ENCODE measurements at regions not wholly inside any gene's neighbourhood (a gene's known extent, or its start where the extent isn't known, plus 50 kb on each side); places are given as distances from the start of the nearest gene placed in this dataset.

- H3K27me3 Mint-ChIP-seq (ENCODE audit: low read depth in 3 of 3): peaks cover 0 to 5% (median 3%) of the 10 kb centered on the region in 3 donors
- no peaks in the 10 kb centered on the region for H3K4me1 Mint-ChIP-seq
- no peaks in the 10 kb centered on the region for H3K36me3 Mint-ChIP-seq
- H3K27ac Mint-ChIP-seq: no peak overlapping the region
- no peak for DNase-seq
- H3K9me3 Mint-ChIP-seq: peaks cover 0 to 2% (median 0%) of the 10 kb centered on the region in 6 donors
- H3K4me3 Mint-ChIP-seq: no peak overlapping the region
These were observed 162.6 kb downstream of the TEX29 start for GRCh38 chr13:111482806-111483620.

DNA sequence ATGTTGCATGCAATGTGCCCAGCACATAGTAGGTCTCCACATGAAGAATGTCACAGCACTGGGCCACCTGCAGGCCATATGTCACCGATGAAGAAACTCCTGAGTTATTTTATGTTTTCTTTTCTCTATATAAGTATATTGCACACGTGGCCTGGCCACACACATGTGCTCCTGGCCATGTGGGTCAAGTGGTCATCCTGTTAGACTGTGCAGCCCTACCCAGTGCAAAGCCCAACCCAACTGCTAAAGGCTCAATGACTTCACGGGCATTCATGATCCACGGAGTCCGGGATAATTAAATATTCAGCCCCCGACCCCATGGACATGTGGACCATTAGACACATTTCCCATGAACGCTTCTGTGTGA, 163.2 kb downstream of the TEX29 start:
- no peak overlapping the region for H3K4me3 Mint-ChIP-seq
- H3K27ac Mint-ChIP-seq: no peak overlapping the region
- H3K27me3 Mint-ChIP-seq (ENCODE audit: low read depth in 3 of 3): peaks cover 0 to 5% (median 3%) of the 10 kb centered on the region in 3 donors
- no peaks in the 10 kb centered on the region for H3K36me3 Mint-ChIP-seq
- no peak for DNase-seq
- H3K9me3 Mint-ChIP-seq: peaks cover 0 to 2% (median 0%) of the 10 kb centered on the region in 6 donors
- no peaks in the 10 kb centered on the region for H3K4me1 Mint-ChIP-seq

- Mint-ChIP-seq H3K4me3 (no peak overlapping the region), H3K4me1 (no peaks in the 10 kb centered on the region), H3K27me3 (ENCODE audit: low read depth in 3 of 3) (peaks cover 0 to 5% (median 3%) of the 10 kb centered on the region in 3 donors), H3K9me3 (peaks cover 0 to 2% (median 0%) of the 10 kb centered on the region in 6 donors), H3K27ac (no peak overlapping the region), H3K36me3 (no peaks in the 10 kb centered on the region)
- no peak for DNase-seq
These were observed 163.9 kb downstream of the TEX29 start for GRCh38 chr13:111484141-111484925.

GRCh38 chr13:111484959-111485358, 164.5 kb downstream of the TEX29 start:
- peaks cover 0 to 3% (median 2%) of the 10 kb centered on the region in 3 donors for H3K27me3 Mint-ChIP-seq (ENCODE audit: low read depth in 3 of 3)
- H3K4me3 Mint-ChIP-seq: no peak overlapping the region
- H3K9me3 Mint-ChIP-seq: peaks cover 0 to 2% (median 0%) of the 10 kb centered on the region in 6 donors
- no peaks in the 10 kb centered on the region for H3K36me3 Mint-ChIP-seq
- H3K27ac Mint-ChIP-seq: no peak overlapping the region
- no peak for DNase-seq
- H3K4me1 Mint-ChIP-seq: no peaks in the 10 kb centered on the region

- no peak for DNase-seq
- no peak overlapping the region for H3K4me3 Mint-ChIP-seq
- H3K9me3 Mint-ChIP-seq: peaks cover 0 to 2% (median 0%) of the 10 kb centered on the region in 6 donors
- H3K27me3 Mint-ChIP-seq (ENCODE audit: low read depth in 3 of 3): peaks cover 0 to 7% (median 2%) of the 10 kb centered on the region in 3 donors
- H3K4me1 Mint-ChIP-seq: no peaks in the 10 kb centered on the region
- H3K36me3 Mint-ChIP-seq: no peaks in the 10 kb centered on the region
- H3K27ac Mint-ChIP-seq: no peak overlapping the region
These were observed 165.2 kb downstream of the TEX29 start for GRCh38 chr13:111485491-111486250.

DNA sequence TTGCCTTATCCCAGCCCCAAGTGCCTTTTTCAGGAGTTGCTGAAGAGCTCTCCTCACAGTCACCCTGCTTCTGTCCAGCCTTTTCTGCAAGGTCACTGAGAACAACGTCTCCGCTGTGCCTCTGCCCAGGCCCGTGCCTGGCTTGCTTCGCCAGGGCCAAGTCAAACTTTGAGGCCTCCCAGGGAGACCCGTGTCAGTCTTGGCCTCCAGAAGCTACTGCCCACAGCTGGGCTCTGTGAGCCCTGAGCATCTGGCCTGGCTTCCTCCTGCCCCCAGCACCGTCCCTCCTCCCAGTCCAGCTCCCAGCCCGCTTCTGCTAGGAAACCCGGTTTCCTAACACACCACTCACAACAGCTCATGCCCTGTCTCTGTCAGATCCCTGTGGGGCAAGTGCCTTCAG, 165.9 kb downstream of the TEX29 start:
- Mint-ChIP-seq H3K27me3 (ENCODE audit: low read depth in 3 of 3) (peaks cover 0 to 7% (median 2%) of the 10 kb centered on the region in 3 donors), H3K27ac (no peak overlapping the region), H3K9me3 (peaks cover 0 to 2% (median 0%) of the 10 kb centered on the region in 6 donors), H3K4me3 (no peak overlapping the region), H3K4me1 (no peaks in the 10 kb centered on the region), H3K36me3 (no peaks in the 10 kb centered on the region)
- DNase-seq: no peak

- peaks cover 0 to 7% (median 2%) of the 10 kb centered on the region in 3 donors for H3K27me3 Mint-ChIP-seq (ENCODE audit: low read depth in 3 of 3)
- H3K4me1 Mint-ChIP-seq: no peaks in the 10 kb centered on the region
- no peaks in the 10 kb centered on the region for H3K36me3 Mint-ChIP-seq
- DNase-seq: no peak
- H3K27ac Mint-ChIP-seq: no peak overlapping the region
- H3K4me3 Mint-ChIP-seq: no peak overlapping the region
- H3K9me3 Mint-ChIP-seq: peaks cover 0 to 2% (median 0%) of the 10 kb centered on the region in 6 donors
These were observed 166.4 kb downstream of the TEX29 start for GRCh38 chr13:111486801-111487200.

GRCh38 chr13:111488486-111489132, 168.2 kb downstream of the TEX29 start:
- Mint-ChIP-seq H3K4me1 (no peaks in the 10 kb centered on the region), H3K27ac (no peak overlapping the region), H3K9me3 (peaks cover 0 to 2% (median 0%) of the 10 kb centered on the region in 6 donors), H3K4me3 (no peak overlapping the region), H3K36me3 (no peaks in the 10 kb centered on the region), H3K27me3 (ENCODE audit: low read depth in 3 of 3) (peaks cover 0 to 7% (median 2%) of the 10 kb centered on the region in 3 donors)
- DNase-seq: no peak

- Mint-ChIP-seq H3K9me3 (peaks cover 0 to 2% (median 0%) of the 10 kb centered on the region in 6 donors), H3K27me3 (ENCODE audit: low read depth in 3 of 3) (peaks cover 0 to 7% (median 2%) of the 10 kb centered on the region in 3 donors), H3K4me1 (no peaks in the 10 kb centered on the region), H3K4me3 (no peak overlapping the region), H3K27ac (no peak overlapping the region), H3K36me3 (no peaks in the 10 kb centered on the region)
- DNase-seq: no peak
These were observed 168.9 kb downstream of the TEX29 start for GRCh38 chr13:111489301-111489700.

DNA sequence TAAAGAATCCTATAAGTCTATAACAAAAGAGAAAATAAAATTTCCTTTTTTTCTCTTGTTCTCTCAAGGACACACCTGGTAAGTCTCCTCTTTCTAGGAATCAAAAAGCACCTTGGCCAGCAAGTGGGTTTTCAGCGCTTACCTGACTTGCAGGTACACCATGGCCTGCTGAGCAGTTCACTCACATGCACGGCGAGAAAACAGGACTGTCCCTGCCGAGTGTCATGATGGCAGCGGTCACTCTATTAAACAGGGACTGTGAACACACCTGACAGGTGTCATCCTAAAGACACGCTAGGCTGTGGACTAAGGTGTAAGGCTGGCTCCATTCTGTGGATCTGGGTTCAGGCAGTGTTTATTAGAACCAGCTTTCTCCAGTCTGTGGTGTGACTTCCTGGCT, 170.2 kb downstream of the TEX29 start:
- H3K9me3 Mint-ChIP-seq: peaks cover 0 to 2% (median 0%) of the 10 kb centered on the region in 6 donors
- no peaks in the 10 kb centered on the region for H3K36me3 Mint-ChIP-seq
- no peak for DNase-seq
- H3K4me1 Mint-ChIP-seq: no peaks in the 10 kb centered on the region
- H3K27me3 Mint-ChIP-seq (ENCODE audit: low read depth in 3 of 3): peaks cover 0 to 7% (median 2%) of the 10 kb centered on the region in 3 donors
- H3K27ac Mint-ChIP-seq: no peak overlapping the region
- H3K4me3 Mint-ChIP-seq: no peak overlapping the region

DNA sequence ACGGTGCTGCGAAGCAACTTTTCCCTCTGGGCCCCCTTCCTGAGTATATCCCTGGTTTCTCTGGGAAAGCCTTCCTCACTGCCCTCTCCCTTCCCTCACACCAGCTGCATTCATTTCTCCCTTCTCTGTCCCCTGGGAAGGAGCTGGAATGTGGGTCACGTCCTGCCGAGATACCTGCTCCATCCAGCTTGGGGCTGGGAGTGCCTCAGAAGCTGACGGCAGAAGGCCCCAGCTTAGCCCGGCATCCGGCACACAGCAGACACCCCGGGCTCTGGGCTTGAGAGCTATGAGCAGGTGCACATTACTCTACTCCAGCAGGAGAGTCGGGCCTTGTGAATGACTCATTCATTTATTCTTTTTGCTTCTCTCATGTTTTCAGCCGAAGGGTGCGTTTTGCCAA, 170.6 kb downstream of the TEX29 start:
- H3K27ac Mint-ChIP-seq: no peak overlapping the region
- DNase-seq: no peak
- no peaks in the 10 kb centered on the region for H3K4me1 Mint-ChIP-seq
- H3K4me3 Mint-ChIP-seq: no peak overlapping the region
- H3K9me3 Mint-ChIP-seq: peaks cover 0 to 2% (median 0%) of the 10 kb centered on the region in 6 donors
- H3K36me3 Mint-ChIP-seq: no peaks in the 10 kb centered on the region
- H3K27me3 Mint-ChIP-seq (ENCODE audit: low read depth in 3 of 3): peaks cover 0 to 6% (median 2%) of the 10 kb centered on the region in 3 donors

GRCh38 chr13:111491659-111492058, 171.2 kb downstream of the TEX29 start:
- DNase-seq: no peak
- H3K4me1 Mint-ChIP-seq: no peaks in the 10 kb centered on the region
- H3K27ac Mint-ChIP-seq: no peak overlapping the region
- no peaks in the 10 kb centered on the region for H3K36me3 Mint-ChIP-seq
- peaks cover 0 to 4% (median 2%) of the 10 kb centered on the region in 3 donors for H3K27me3 Mint-ChIP-seq (ENCODE audit: low read depth in 3 of 3)
- H3K4me3 Mint-ChIP-seq: no peak overlapping the region
- peaks cover 0 to 2% (median 0%) of the 10 kb centered on the region in 6 donors for H3K9me3 Mint-ChIP-seq

DNA sequence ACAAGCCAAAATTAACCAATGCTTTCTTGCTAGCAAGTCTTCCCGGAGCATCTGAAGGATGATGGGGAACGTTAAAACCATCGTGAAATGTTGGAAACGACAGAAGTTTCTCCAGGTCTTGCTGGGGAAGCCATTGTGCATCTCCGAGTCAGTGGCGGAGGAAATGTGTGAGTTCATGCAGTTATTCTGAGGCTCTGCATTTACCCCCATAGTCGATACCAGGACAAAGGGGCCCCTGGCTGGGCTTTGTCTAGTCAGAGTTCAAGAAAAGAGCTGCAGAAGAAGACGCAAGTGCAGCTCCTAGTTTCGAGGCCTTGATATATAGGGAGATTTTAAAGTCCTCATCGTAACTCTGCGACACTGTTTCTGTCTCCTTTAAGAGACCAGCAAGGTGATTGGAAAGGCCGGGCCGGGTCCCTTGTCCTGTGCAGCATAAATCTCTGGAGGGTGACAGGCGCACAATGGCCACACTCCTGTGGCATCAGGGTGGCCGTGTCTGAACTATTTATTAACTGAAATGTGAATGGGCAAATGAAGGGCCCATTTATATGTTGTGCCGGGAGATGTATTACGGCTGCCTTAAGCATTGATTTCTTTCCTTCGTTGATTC, 172.0 kb downstream of the TEX29 start:
- Mint-ChIP-seq H3K36me3 (no peaks in the 10 kb centered on the region), H3K4me3 (no peak overlapping the region), H3K27ac (no peak overlapping the region), H3K4me1 (no peaks in the 10 kb centered on the region), H3K9me3 (peaks cover 0 to 2% (median 0%) of the 10 kb centered on the region in 6 donors), H3K27me3 (ENCODE audit: low read depth in 3 of 3) (peaks cover 0 to 4% (median 2%) of the 10 kb centered on the region in 3 donors)
- no peak for DNase-seq

Data from immature natural killer cell (primary cell).